A673 (cell line): ENCODE measurements at regions not wholly inside any gene's neighbourhood (a gene's known extent, or its start where the extent isn't known, plus 50 kb on each side); places are given as distances from the start of the nearest gene placed in this dataset.

Source experiments
- EZH2 ChIP-seq: fragments of 200-600 bp; sonication (generic); IDR thresholded peaks from 2 replicates; pipeline ENCODE4 v1.6.1; 2017; ENCODE audit warnings: borderline replicate concordance, low read depth, mild to moderate bottlenecking, mixed read lengths, antibody characterized with exemption, low read length; ENCODE audit not compliant: poor library complexity, severe bottlenecking
- TF ChIP-seq, protein P1 (sequence below): fragments of 300-800, 200-600 bp; sonication (generic); conservative IDR thresholded peaks from 2 replicates; pipeline ENCODE4 v1.5.1; 2017; ENCODE audit warnings: low read depth, mild to moderate bottlenecking, antibody characterized with exemption, low read length, moderate library complexity, mixed read lengths

DNA sequence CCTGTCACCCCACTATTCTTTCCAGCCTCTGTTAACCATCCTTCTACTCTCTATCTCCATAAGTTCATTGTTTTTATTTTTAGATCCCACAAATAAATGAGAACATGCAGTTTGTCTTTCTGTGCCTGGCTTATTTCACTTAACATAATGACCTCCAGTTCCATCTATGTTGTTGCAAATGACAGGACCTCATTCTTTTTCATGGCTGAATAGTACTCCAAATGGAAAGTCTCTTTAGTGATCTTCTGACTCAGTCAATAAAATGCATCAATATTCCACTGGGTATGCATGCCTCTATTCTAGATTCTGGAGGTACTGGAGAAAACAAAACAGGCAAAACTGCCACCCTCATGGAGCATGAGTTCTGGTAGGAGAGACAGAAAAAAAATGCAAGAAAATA is 459.0 kb downstream of the XYLT1 start:
- TF ChIP-seq, protein P1, sequence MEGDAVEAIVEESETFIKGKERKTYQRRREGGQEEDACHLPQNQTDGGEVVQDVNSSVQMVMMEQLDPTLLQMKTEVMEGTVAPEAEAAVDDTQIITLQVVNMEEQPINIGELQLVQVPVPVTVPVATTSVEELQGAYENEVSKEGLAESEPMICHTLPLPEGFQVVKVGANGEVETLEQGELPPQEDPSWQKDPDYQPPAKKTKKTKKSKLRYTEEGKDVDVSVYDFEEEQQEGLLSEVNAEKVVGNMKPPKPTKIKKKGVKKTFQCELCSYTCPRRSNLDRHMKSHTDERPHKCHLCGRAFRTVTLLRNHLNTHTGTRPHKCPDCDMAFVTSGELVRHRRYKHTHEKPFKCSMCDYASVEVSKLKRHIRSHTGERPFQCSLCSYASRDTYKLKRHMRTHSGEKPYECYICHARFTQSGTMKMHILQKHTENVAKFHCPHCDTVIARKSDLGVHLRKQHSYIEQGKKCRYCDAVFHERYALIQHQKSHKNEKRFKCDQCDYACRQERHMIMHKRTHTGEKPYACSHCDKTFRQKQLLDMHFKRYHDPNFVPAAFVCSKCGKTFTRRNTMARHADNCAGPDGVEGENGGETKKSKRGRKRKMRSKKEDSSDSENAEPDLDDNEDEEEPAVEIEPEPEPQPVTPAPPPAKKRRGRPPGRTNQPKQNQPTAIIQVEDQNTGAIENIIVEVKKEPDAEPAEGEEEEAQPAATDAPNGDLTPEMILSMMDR, result no peak
- no peak for TF ChIP-seq EZH2
